ENCODE measurements at regions not wholly inside any gene's neighbourhood (a gene's known extent, or its start where the extent isn't known, plus 50 kb on each side); places are given as distances from the start of the nearest gene placed in this dataset.

- no peak overlapping the region for H2AFZ ChIP-seq (ENCODE audit: low read depth, low read length)
- H3K79me2 ChIP-seq (replicated peaks; ENCODE audit: insufficient read depth, low read length): no peaks in the 10 kb centered on the region
- no peaks in the 10 kb centered on the region for H3K27me3 ChIP-seq (ENCODE audit: insufficient read depth, low read depth, low read length)
- no peaks in the 10 kb centered on the region for H3K9me3 ChIP-seq (ENCODE audit: low read length)
- H3K9me2 ChIP-seq (ENCODE audit: insufficient read depth, low read length): no peaks in the 10 kb centered on the region
- TF ChIP-seq POLR2AphosphoS5 (IDR thresholded peaks at IDR 0.05): no peak
- TF ChIP-seq SMC3 (conservative IDR thresholded peaks at IDR 0.05; ENCODE audit: poor library complexity): no peak
- TF ChIP-seq EP300 (conservative IDR thresholded peaks at IDR 0.05; ENCODE audit: poor library complexity, severe bottlenecking): no peak
- TF ChIP-seq TAF1 (IDR thresholded peaks at IDR 0.05; ENCODE audit: low read depth): no peak
- TF ChIP-seq EZH2 (IDR thresholded peaks at IDR 0.05; ENCODE audit: borderline replicate concordance, insufficient read depth, low read length, poor library complexity, severe bottlenecking): no peak
- TF ChIP-seq CTCF (IDR thresholded peaks at IDR 0.05; ENCODE audit: poor library complexity, severe bottlenecking): no peak
- TF ChIP-seq REST (IDR thresholded peaks at IDR 0.05; ENCODE audit: borderline replicate concordance): no peak
- TF ChIP-seq MXI1 (conservative IDR thresholded peaks at IDR 0.05; ENCODE audit: poor library complexity, severe bottlenecking): no peak
- no peak for TF ChIP-seq RAD21 (conservative IDR thresholded peaks at IDR 0.05)
- no peak overlapping the region for H3K9ac ChIP-seq (ENCODE audit: low read length)
- no peak overlapping the region for H3K27ac ChIP-seq (ENCODE audit: low read length)
- H3K4me3 ChIP-seq (ENCODE audit: low read length): no peak overlapping the region
- H4K20me1 ChIP-seq (ENCODE audit: insufficient read depth): no peaks in the 10 kb centered on the region
- no peaks in the 10 kb centered on the region for H3F3A ChIP-seq (ENCODE audit: insufficient read depth, low read length, poor library complexity, severe bottlenecking)
- no peaks in the 10 kb centered on the region for H3K36me3 ChIP-seq (ENCODE audit: insufficient read depth, low read length)
- no peak overlapping the region for H3K4me2 ChIP-seq (ENCODE audit: low read length)
Measured at GRCh38 chr14:82091097-82091496, 557.4 kb upstream of the SEL1L start.

GRCh38 chr14:82094829-82095345 lies 561.2 kb upstream of the SEL1L start:
- no peaks in the 10 kb centered on the region for H3K36me3 ChIP-seq (ENCODE audit: insufficient read depth, low read length)
- H2AFZ ChIP-seq (ENCODE audit: low read depth, low read length): no peak overlapping the region
- peak overlapping the region; percentile 50 for H3K4me2 ChIP-seq (ENCODE audit: low read length)
- TF ChIP-seq TAF1 (IDR thresholded peaks at IDR 0.05; ENCODE audit: low read depth) (no peak), POLR2AphosphoS5 (IDR thresholded peaks at IDR 0.05) (no peak), RAD21 (conservative IDR thresholded peaks at IDR 0.05) (peak; percentile 34), EZH2 (IDR thresholded peaks at IDR 0.05; ENCODE audit: borderline replicate concordance, insufficient read depth, low read length, poor library complexity, severe bottlenecking) (no peak), SMC3 (conservative IDR thresholded peaks at IDR 0.05; ENCODE audit: poor library complexity) (peak; percentile 26), EP300 (conservative IDR thresholded peaks at IDR 0.05; ENCODE audit: poor library complexity, severe bottlenecking) (peak; percentile 91), MXI1 (conservative IDR thresholded peaks at IDR 0.05; ENCODE audit: poor library complexity, severe bottlenecking) (no peak), CTCF (IDR thresholded peaks at IDR 0.05; ENCODE audit: poor library complexity, severe bottlenecking) (no peak), REST (IDR thresholded peaks at IDR 0.05; ENCODE audit: borderline replicate concordance) (peak; percentile 82)
- no peaks in the 10 kb centered on the region for H4K20me1 ChIP-seq (ENCODE audit: insufficient read depth)
- peak overlapping the region; percentile 74 for H3K27ac ChIP-seq (ENCODE audit: low read length)
- no peaks in the 10 kb centered on the region for H3K79me2 ChIP-seq (replicated peaks; ENCODE audit: insufficient read depth, low read length)
- no peaks in the 10 kb centered on the region for H3K9me2 ChIP-seq (ENCODE audit: insufficient read depth, low read length)
- no peaks in the 10 kb centered on the region for H3K27me3 ChIP-seq (ENCODE audit: insufficient read depth, low read depth, low read length)
- H3K4me3 ChIP-seq (ENCODE audit: low read length): peak overlapping the region; percentile 4
- no peaks in the 10 kb centered on the region for H3K9me3 ChIP-seq (ENCODE audit: low read length)
- H3F3A ChIP-seq (ENCODE audit: insufficient read depth, low read length, poor library complexity, severe bottlenecking): no peaks in the 10 kb centered on the region
- peak overlapping the region; percentile 24 for H3K9ac ChIP-seq (ENCODE audit: low read length)
